HG02870 (cell line): ENCODE measurements at regions not wholly inside any gene's neighbourhood (a gene's known extent, or its start where the extent isn't known, plus 50 kb on each side); places are given as distances from the start of the nearest gene placed in this dataset.
"Not testable (repeated sequence)": the region's sequence is repeated elsewhere in the genome, so short reads cannot be mapped to it uniquely, and the experiment has no call there.

Experiments
- ATAC-seq: cut with Tn5 transposase; IDR thresholded peaks from one replicate; pipeline ENCODE4 v1.9.1; 2021; ENCODE audit warnings: mild to moderate bottlenecking, moderate library complexity; ENCODE audit not compliant: unreplicated experiment

GRCh38 chr10:52966904-52967303 is 194.3 kb upstream of the MBL2 start:
- ATAC-seq: no peak

- peak; percentile 95 for ATAC-seq
These were observed 193.4 kb upstream of the MBL2 start for GRCh38 chr10:52965938-52966401.

GRCh38 chr10:52965509-52965908 is 192.9 kb upstream of the MBL2 start:
- ATAC-seq: no peak

- ATAC-seq: no peak
These were observed 188.7 kb upstream of the MBL2 start for GRCh38 chr10:52961323-52961722.

GRCh38 chr10:52959810-52960209 is 187.2 kb upstream of the MBL2 start:
- no peak for ATAC-seq

GRCh38 chr10:52956861-52957260 is 184.3 kb upstream of the MBL2 start:
- ATAC-seq: no peak

- ATAC-seq: no peak
These were observed 183.9 kb upstream of the MBL2 start for GRCh38 chr10:52956461-52956860.

- ATAC-seq: no peak
These were observed 182.8 kb upstream of the MBL2 start for GRCh38 chr10:52955337-52955736.

GRCh38 chr10:52954407-52954806 is 181.8 kb upstream of the MBL2 start:
- no peak for ATAC-seq

GRCh38 chr10:52952391-52953055 is 179.9 kb upstream of the MBL2 start:
- ATAC-seq: no peak

GRCh38 chr10:52951824-52952223 is 179.2 kb upstream of the MBL2 start:
- ATAC-seq: peak; percentile 96

GRCh38 chr10:52950578-52950977 is 178.0 kb upstream of the MBL2 start:
- ATAC-seq: no peak

- no peak for ATAC-seq
These were observed 177.3 kb upstream of the MBL2 start for GRCh38 chr10:52949899-52950298.

- no peak for ATAC-seq
These were observed 173.9 kb upstream of the MBL2 start for GRCh38 chr10:52946486-52946885.

- not testable (repeated sequence) for ATAC-seq
These were observed 172.9 kb upstream of the MBL2 start for GRCh38 chr10:52945521-52945920.

GRCh38 chr10:52940921-52941320 is 168.3 kb upstream of the MBL2 start:
- no peak for ATAC-seq

GRCh38 chr10:52939894-52940293 is 167.3 kb upstream of the MBL2 start:
- ATAC-seq: no peak

GRCh38 chr10:52933748-52934147 is 161.2 kb upstream of the MBL2 start:
- no peak for ATAC-seq

GRCh38 chr10:52927678-52928077 is 155.1 kb upstream of the MBL2 start:
- no peak for ATAC-seq

GRCh38 chr10:52923520-52923919 is 150.9 kb upstream of the MBL2 start:
- no peak for ATAC-seq

GRCh38 chr10:52918714-52919305 is 146.2 kb upstream of the MBL2 start:
- ATAC-seq: no peak

- no peak for ATAC-seq
These were observed 142.8 kb upstream of the MBL2 start for GRCh38 chr10:52915391-52915790.

GRCh38 chr10:52911163-52911562 is 138.6 kb upstream of the MBL2 start:
- no peak for ATAC-seq
